Liver (tissue), 7 donors: ENCODE measurements at regions not wholly inside any gene's neighbourhood (a gene's known extent, or its start where the extent isn't known, plus 50 kb on each side); places are given as distances from the start of the nearest gene placed in this dataset.

Experiments
- DNase-seq: peaks from one replicate; pipeline ENCODE4 v3.0.0-alpha.2; 2017; ENCODE audit warnings: low spot score
- H3K27ac ChIP-seq, 2 donors: one replicate each; pipeline ENCODE4 v1.7.0; 2013; ENCODE audit warnings: inconsistent platforms in 2 of 2, low read length in 2 of 2, control low read depth in 1 of 2, low read depth in 1 of 2, mild to moderate bottlenecking in 1 of 2
- H3K27me3 ChIP-seq, 4 donors: one replicate each; pipeline versions ENCODE4 v1.6.1 to v1.7.0; 2013; ENCODE audit warnings: low read length in 3 of 4, inconsistent platforms in 1 of 4, mild to moderate bottlenecking in 1 of 4, moderate library complexity in 1 of 4; ENCODE audit not compliant: control insufficient read depth in 4 of 4, insufficient read depth in 4 of 4
- H3K36me3 ChIP-seq, 4 donors: one replicate each; pipeline versions ENCODE4 v1.6.1 to v1.7.0; 2013; ENCODE audit warnings: low read length in 3 of 4, mild to moderate bottlenecking in 3 of 4, low read depth in 1 of 4, moderate library complexity in 1 of 4; ENCODE audit not compliant: control insufficient read depth in 4 of 4, insufficient read depth in 3 of 4
- H3K4me1 ChIP-seq, 4 donors: one replicate each; pipeline versions ENCODE4 v1.6.1 to v1.7.0; 2013; ENCODE audit warnings: low read length in 3 of 4, mild to moderate bottlenecking in 3 of 4, moderate library complexity in 1 of 4; ENCODE audit not compliant: control insufficient read depth in 4 of 4, insufficient read depth in 4 of 4
- H3K4me3 ChIP-seq, 3 donors: one replicate each; pipeline versions ENCODE4 v1.6.1 to v1.7.0; 2013; ENCODE audit warnings: low read length in 3 of 3, control low read depth in 1 of 3, low read depth in 1 of 3, mild to moderate bottlenecking in 1 of 3
- H3K9ac ChIP-seq, 2 donors: one replicate each; pipeline ENCODE4 v1.7.0; 2013; ENCODE audit warnings: low read length in 2 of 2, mild to moderate bottlenecking in 2 of 2, moderate library complexity in 2 of 2, control low read depth in 1 of 2, low read depth in 1 of 2
- H3K9me3 ChIP-seq, 4 donors: one replicate each; pipeline versions ENCODE4 v1.6.1 to v1.7.0; 2013; ENCODE audit warnings: low read length in 3 of 4; ENCODE audit not compliant: control insufficient read depth in 4 of 4
- EGR1 ChIP-seq, 2 donors: IDR thresholded peaks; 2 replicates each; pipeline ENCODE4 v1.6.1; 2016 to 2018; ENCODE audit warnings: antibody characterized with exemption in 2 of 2, low read depth in 2 of 2
- FOXA1 ChIP-seq: IDR thresholded peaks from 2 replicates; pipeline ENCODE4 v1.6.1; 2016; ENCODE audit warnings: antibody characterized with exemption
- GABPA ChIP-seq, 2 donors: IDR thresholded peaks in 1 of 2; conservative IDR thresholded peaks in 1 of 2; 2 replicates each; pipeline ENCODE4 v1.6.1; 2016; ENCODE audit warnings: antibody characterized with exemption in 2 of 2, mild to moderate bottlenecking in 1 of 2, moderate library complexity in 1 of 2
- HNF4A ChIP-seq, 2 donors: conservative IDR thresholded peaks; 2 replicates each; pipeline ENCODE4 v1.6.1; 2016; ENCODE audit warnings: antibody characterized with exemption in 2 of 2, mild to moderate bottlenecking in 2 of 2
- RAD21 ChIP-seq, 2 donors: IDR thresholded peaks; 2 replicates each; pipeline ENCODE4 v1.6.1; 2016; ENCODE audit warnings: antibody characterized with exemption in 2 of 2, mild to moderate bottlenecking in 2 of 2
- SP1 ChIP-seq: IDR thresholded peaks from 2 replicates; pipeline ENCODE4 v1.6.1; 2018; ENCODE audit warnings: antibody characterized with exemption, mild to moderate bottlenecking
- YY1 ChIP-seq: IDR thresholded peaks from 2 replicates; pipeline ENCODE4 v1.6.1; 2016; ENCODE audit warnings: antibody characterized with exemption, mild to moderate bottlenecking
- WGBS: extraction: QIAGEN DNeasy Blood & Tissue Kit; methylation state at CpG from one replicate; pipeline ENCODE4 v1.1.7; 2013; 5-methylcytosine and 5-hydroxymethylcytosine counted together
- TF ChIP-seq, protein P1 (sequence below): IDR thresholded peaks from 2 replicates; pipeline ENCODE4 v1.6.1; 2016; ENCODE audit warnings: antibody characterized with exemption
- donor health status: healthy.
- donor health status: healthy.
- donor health status: healthy.
- donor health status: healthy.

DNA sequence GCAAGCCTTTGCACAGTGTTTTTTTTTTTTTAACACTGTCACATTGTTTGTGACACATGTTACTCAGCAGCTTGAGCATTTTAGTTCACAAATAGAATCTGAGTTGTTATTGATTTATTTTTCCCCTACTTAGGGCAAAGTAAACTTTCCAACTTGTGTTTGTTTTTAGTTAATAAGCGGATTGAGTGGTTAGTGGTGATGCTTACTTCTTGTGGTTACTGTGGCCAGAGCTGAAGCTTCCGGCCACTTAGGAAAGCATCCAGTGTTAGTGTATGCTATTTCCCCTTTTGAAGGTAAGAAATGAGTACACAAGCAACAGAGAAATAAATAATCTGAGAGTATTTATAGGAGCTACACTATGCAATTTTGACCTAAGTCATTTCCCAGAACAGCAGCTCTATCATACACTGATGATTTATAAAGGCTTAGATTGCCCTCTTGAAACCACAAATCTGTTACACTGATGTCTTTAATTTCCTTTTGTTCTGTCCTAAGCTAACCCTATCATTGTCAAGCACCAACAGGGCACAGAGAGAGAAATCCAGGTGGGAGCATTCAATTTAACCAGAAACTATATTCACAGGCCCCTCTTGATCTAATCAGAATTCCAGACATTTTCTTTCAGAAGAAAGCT is 2464.6 kb downstream of the PCDH7 start:
- Histone ChIP-seq H3K4me1 (peaks cover 0 to 3% (median 2%) of the 10 kb centered on the region in 4 donors), H3K9ac (no peak overlapping the region), H3K9me3 (no peaks in the 10 kb centered on the region), H3K27ac (no peak overlapping the region), H3K36me3 (no peaks in the 10 kb centered on the region), H3K4me3 (no peak overlapping the region), H3K27me3 (no peaks in the 10 kb centered on the region)
- WGBS: 19% methylated on average over 2 of the region's 2 CpGs
- no peak for TF ChIP-seq YY1
- DNase-seq: no peak

- Histone ChIP-seq H3K27ac (no peak overlapping the region), H3K4me3 (no peak overlapping the region), H3K9me3 (no peaks in the 10 kb centered on the region), H3K4me1 (peaks cover 0 to 3% (median 2%) of the 10 kb centered on the region in 4 donors), H3K36me3 (no peaks in the 10 kb centered on the region), H3K9ac (no peak overlapping the region), H3K27me3 (no peaks in the 10 kb centered on the region)
- no peak for TF ChIP-seq HNF4A (conservative IDR thresholded peaks at IDR 0.05)
- TF ChIP-seq, protein P1, sequence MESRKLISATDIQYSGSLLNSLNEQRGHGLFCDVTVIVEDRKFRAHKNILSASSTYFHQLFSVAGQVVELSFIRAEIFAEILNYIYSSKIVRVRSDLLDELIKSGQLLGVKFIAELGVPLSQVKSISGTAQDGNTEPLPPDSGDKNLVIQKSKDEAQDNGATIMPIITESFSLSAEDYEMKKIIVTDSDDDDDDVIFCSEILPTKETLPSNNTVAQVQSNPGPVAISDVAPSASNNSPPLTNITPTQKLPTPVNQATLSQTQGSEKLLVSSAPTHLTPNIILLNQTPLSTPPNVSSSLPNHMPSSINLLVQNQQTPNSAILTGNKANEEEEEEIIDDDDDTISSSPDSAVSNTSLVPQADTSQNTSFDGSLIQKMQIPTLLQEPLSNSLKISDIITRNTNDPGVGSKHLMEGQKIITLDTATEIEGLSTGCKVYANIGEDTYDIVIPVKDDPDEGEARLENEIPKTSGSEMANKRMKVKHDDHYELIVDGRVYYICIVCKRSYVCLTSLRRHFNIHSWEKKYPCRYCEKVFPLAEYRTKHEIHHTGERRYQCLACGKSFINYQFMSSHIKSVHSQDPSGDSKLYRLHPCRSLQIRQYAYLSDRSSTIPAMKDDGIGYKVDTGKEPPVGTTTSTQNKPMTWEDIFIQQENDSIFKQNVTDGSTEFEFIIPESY: no peak
- no peak for DNase-seq
These were observed 2466.9 kb downstream of the PCDH7 start for GRCh38 chr4:33187035-33187434.

- 94% methylated on average over 6 of the region's 6 CpGs for WGBS
- no peak overlapping the region for H3K9ac ChIP-seq
- H3K36me3 ChIP-seq: no peaks in the 10 kb centered on the region
- H3K27ac ChIP-seq: no peak overlapping the region
- H3K4me1 ChIP-seq: peaks cover 0 to 9% (median 5%) of the 10 kb centered on the region in 4 donors
- no peaks in the 10 kb centered on the region for H3K9me3 ChIP-seq
- no peak for DNase-seq
- H3K4me3 ChIP-seq: no peak overlapping the region
- TF ChIP-seq HNF4A (conservative IDR thresholded peaks at IDR 0.05) (no peak), GABPA (IDR thresholded peaks at IDR 0.05 in 1 of 2, conservative IDR thresholded peaks at IDR 0.05 in 1 of 2) (no peak)
- H3K27me3 ChIP-seq: no peaks in the 10 kb centered on the region
These were observed 2468.6 kb downstream of the PCDH7 start for GRCh38 chr4:33188733-33189132.

DNA sequence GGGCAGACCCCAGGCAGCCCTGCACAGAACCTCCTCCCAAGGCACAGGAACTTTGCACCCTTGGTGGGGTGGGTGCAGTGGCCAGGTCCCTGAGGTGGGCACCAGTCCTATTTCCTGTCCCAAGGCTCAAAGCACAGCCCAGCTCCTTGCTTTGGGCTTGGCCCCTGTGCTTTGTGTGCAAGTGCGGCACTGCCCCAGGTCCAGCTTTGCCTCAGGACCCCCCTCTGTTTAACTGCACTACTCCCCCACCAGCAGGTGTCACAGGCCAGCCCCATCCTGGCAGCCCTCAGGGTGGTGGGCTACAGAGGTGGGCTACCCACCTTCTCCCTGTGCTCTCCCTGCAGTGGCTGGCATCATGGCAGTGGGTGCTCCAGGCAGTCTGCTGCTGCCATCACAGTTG is 2469.0 kb downstream of the PCDH7 start:
- H3K9ac ChIP-seq: no peak overlapping the region
- no peaks in the 10 kb centered on the region for H3K27me3 ChIP-seq
- no peak for DNase-seq
- H3K36me3 ChIP-seq: no peaks in the 10 kb centered on the region
- no peaks in the 10 kb centered on the region for H3K9me3 ChIP-seq
- H3K4me1 ChIP-seq: peaks cover 0 to 10% (median 5%) of the 10 kb centered on the region in 4 donors
- 95% methylated on average over 1 of the region's 1 CpG for WGBS
- H3K4me3 ChIP-seq: no peak overlapping the region
- H3K27ac ChIP-seq: no peak overlapping the region
- TF ChIP-seq EGR1 (IDR thresholded peaks at IDR 0.05; ENCODE audit: low read depth in 2 of 2): no peak
- no peak for TF ChIP-seq RAD21 (IDR thresholded peaks at IDR 0.05)
- TF ChIP-seq GABPA (IDR thresholded peaks at IDR 0.05 in 1 of 2, conservative IDR thresholded peaks at IDR 0.05 in 1 of 2): no peak
- no peak for TF ChIP-seq HNF4A (conservative IDR thresholded peaks at IDR 0.05)
- TF ChIP-seq SP1: no peak
- TF ChIP-seq FOXA1: no peak
